ENCODE measurements at regions not wholly inside any gene's neighbourhood (a gene's known extent, or its start where the extent isn't known, plus 50 kb on each side); places are given as distances from the start of the nearest gene placed in this dataset.

- TF ChIP-seq CTCF (IDR thresholded peaks at IDR 0.05) (no peak), POLR2AphosphoS5 (IDR thresholded peaks at IDR 0.05) (no peak), POLR2A (IDR thresholded peaks at IDR 0.05) (no peak)
These were observed 142.8 kb downstream of the CYP26A1 start for GRCh38 chr10:93216341-93216985.
